ENCODE measurements at regions not wholly inside any gene's neighbourhood (a gene's known extent, or its start where the extent isn't known, plus 50 kb on each side); places are given as distances from the start of the nearest gene placed in this dataset.

DNA sequence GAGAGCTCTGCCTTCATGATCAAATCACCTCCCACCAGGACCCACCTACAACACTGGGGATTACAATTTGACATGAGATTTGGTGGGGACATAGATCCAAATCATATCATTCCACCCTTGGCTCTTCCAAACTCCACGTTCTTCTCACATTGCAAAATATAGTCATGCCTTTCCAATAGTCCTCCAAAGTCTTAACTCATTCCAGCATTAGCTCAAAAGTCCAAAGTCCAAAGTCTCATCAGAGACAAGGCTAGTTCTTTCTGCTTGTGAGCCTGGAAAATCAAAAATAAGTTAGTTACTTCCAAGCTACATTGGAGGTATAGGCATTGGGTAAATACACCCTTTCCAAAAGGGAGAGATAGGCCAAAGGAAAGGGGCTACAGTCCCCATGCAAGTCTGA lies 186.9 kb upstream of the PAPPA start:
- DNase-seq: no peak

DNA sequence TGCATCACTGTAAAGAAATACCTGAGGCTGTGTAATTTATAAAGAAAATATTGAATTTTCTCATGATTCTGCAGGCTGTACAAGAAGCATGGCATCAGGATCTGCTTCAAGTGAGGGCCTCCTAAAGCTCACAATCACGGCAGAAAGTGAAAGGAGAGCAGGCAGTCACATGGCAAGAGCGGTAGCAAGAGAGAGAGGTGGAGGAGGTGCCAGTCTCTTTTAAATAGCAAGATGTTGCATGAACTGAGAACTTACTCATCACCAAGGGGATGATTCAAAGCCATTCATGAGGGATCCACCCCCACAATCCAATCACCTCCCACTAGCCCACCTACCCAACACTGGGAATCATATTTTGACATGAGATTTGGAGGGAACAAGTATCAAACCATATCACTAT lies 184.5 kb upstream of the PAPPA start:
- DNase-seq: no peak

DNA sequence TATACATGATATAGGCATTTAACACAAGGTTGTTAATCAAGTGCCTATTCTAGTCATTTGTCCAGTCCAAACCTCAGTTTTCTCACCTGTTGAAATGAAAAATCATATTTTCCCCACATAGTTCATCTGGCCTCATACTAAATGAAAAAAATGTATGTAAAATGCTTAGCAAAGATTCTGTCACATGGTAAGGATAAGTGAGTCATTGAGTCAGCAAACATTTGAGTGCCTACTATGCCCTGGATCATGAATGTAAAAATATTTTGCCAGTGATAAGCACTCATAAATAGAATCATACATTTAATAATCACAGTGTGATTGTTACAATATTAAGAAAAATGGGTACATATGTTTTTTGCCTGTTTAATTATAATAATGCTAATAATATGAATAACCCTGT lies 181.2 kb upstream of the PAPPA start:
- no peak for DNase-seq

DNA sequence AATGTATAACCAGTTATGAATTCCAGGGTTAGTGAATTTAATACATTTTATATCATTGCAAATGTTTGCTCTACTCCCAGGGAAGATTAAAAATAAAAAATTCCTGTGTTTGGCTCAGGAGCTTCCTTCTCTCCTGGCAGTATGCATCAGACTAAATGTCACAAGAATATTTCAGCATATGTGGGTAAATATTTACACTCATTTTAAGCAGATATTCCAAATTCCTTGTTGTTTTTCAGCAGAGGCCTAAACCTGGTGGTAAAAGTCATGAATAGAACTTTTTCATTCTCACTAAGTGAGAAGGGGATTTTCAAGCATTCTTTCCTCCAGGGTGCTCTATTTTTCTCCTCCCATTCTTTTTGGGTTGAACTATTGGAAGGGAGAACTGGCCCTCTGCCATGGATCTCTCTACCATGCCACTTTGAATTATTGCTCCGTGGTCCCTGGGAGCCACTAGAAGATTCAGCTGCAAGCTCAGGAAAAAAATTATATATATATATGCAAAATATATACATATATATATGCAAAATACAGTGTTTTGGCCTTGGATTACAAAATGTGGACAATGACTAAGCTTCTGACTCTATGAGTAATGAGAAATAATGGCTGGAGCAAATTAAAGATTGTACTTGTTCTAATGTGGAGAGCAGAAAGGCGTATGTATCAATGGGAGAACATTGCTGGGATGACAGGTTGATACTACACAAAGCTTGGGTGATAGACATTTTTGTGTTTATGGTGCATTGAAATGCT lies 180.6 kb upstream of the PAPPA start:
- DNase-seq: no peak

DNA sequence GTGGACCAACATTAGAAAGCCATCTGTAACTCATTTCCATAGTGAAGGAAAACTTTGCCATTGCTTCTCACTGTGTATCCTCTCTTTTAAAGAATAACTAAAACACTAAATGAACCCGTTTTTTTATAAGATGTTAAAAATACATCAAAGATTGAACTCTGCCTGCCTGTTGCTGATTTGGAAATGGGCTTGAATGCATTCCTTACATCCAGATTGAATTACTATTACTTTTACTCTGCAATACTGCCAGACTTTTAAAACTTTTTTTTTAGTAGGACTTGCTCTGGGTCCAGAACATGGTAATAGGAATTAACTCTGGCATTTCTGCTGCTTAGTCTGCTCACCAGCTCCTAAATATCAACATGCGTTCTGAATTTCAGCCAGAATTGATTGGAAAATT lies 176.8 kb upstream of the PAPPA start:
- DNase-seq: no peak

DNA sequence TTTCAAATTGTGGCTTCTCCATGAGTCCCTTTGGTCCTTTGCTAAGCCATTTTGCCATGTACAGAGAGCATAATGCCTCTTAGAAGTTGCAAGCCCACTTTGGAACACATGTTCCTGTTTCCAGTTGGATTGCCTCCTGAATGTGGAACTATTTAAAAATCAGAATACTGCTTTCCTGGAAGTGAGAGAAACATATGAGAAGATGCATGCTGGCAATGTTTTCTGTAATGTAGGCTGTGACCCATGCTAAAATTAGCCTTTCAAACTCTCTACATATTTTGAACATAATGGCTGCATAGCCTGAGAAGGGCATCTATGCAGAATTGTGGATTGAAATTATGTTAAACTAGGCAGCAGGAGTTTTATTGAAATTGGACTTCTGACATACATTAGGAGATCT lies 175.5 kb upstream of the PAPPA start:
- no peak for DNase-seq

DNA sequence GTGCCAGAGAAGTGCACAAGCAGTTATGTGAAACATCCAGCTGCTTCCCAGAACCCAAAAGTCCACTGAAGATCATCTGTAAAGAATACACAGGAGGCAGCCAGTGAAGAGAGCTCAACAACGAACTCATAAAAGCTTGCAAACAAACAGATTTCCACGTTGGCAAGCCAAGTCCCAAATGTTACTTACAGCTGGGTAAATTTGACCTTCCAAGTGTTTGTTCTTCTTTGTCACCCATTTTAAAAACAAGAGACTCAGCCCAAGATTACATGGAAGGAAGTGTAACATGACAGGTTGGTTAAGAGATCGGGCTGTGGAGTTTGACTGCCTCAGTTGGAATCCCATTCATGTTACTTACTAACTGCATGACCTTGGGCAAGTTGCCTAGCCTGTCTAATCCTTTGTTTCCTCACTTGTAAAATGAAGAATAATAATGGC lies 174.9 kb upstream of the PAPPA start:
- no peak for DNase-seq

DNA sequence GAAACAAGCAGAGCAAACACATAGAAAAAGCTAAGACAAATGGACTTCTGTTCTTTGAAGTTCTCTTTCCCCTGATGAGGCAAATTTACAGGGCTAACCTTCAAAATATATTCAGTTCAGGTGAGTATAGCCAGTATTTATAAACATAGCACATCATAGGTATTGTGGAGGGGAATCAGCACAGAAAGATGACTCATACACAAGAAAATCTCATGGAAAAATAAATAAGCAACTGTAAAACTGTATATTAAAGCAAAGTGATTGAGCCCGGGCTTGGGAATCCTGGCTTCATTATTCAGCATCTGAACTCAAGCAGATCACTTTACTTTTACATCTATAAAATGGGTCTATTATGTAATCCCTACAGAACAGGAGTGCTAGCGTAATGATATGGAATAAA lies 173.5 kb upstream of the PAPPA start:
- DNase-seq: no peak

DNA sequence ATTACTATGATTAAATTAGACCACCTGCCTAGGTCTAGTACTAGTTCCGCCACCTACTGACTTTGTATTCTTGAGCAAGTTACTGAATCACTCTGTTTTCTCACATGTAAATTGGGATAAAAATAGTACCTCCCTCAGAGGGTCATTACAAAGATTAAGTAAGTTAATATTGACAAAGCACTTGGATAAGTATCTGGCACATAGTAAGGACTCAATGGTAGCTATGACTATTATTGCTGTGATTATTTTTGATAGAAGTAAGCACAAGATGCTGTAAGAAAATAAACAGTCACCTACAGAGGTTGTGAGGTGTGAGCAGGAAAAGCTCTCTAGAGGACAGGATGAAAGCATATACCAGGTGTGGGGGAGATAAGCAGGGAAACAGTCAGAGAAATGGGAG lies 173.1 kb upstream of the PAPPA start:
- DNase-seq: no peak

DNA sequence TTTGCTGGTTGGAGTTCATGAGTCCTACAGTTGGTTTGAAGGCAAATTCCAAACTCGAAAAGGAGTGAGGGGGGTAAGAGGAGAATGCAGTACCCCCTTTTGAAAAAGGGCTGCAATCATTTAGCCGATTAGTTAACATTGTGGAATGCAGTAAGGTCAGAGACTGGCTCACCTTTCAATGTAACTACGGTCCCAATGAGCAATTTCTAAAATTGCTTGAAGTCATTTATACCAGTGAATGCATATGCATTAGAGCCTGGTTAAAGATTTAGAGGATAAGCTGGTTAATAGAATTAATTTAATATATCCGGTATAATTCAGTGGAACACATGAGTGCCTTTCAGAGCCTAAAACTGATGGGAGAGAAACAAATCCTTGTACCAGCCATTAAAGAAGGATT lies 172.6 kb upstream of the PAPPA start:
- DNase-seq: no peak

DNA sequence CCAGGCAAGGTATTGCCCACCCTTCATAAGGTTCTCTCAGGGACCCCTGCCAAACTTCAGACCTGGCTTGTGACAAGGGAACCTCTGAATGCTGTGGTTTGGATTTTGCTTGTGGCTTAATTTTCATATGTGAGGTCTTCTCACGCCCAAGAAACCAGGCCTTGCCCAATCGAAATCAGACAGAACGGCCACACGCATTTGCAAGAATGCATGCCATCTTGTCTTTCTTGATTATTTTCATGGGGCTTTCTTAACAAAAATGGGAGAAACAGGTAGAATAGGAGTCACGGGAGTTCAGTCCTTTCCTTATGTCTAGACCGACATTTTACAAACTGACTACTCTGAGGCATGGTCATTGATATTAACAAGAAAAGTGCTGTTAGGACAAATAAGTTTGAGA lies 170.2 kb upstream of the PAPPA start:
- DNase-seq: no peak

DNA sequence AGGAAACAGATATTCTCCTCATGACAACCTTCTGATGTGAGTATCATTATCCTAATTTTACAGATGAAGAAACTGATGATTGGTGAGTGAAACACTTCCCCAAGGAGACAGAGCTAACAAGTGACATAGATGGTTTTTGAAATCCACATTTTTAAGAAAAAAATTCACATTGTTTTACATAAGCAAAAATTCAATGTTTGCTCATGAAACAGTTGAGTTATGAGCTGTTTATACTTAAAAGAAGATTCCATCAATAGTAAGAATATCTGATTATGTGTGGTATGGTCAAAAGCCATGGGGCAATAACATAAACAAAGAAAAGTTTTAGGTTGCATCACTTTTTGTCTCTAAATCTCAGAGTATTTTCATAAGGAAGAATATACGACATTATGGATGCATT lies 167.9 kb upstream of the PAPPA start:
- DNase-seq: no peak

DNA sequence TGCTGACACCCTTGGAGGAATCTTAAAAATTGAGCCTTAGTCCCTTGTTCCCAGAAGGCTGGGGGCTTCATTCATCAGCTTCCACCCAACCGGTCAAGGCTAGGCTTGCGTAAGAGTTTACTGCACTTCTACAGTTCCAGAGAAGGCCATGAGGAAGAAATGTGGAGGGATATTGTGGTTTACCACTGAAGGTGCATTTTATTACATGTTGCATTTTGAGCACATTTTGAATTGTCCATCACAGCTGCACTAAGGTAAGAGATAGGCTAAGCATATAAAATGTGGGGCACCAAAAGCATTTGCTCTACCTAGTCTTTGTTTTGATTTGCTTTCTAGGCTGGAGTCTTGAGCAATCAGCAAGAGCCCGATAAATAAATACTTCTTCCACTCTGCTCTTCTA lies 167.1 kb upstream of the PAPPA start:
- DNase-seq: no peak

DNA sequence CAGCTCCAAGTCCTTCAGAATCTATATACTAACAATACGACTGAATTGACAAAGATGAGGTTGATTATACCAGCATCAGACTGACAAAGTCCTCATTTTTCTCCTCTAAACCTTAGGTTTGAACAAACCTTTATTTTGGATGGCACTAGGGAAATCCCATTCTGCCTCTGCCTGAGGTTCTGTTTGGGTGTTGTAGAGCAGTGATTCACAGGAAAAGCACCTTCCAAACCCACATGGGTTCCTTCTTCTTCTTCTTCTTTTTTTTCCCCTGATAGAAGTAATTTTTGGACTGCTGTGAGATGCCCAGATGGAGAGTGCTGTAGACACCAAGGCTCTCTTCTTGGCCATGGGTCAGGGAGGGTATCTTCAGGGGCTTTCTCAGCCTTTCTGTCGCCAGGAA lies 164.9 kb upstream of the PAPPA start:
- DNase-seq: no peak

DNA sequence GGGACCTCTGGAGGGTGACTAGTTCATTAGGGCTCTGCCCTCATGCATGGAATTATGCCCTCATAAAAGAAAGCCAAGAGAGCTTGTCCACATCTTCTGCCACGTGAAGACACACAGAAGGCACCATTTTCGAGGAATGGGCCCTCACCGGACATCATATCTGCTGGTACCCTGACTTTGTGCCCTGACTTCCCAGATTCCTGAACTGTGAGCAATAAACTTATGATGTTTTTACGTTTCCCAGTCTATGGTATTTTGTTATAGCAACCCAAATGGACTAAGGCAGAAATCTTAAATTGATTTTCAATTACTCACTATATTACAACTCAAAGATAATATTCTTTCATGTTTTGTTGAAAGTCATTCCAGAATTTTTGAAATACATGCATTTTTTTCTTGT lies 163.8 kb upstream of the PAPPA start:
- DNase-seq: no peak

DNA sequence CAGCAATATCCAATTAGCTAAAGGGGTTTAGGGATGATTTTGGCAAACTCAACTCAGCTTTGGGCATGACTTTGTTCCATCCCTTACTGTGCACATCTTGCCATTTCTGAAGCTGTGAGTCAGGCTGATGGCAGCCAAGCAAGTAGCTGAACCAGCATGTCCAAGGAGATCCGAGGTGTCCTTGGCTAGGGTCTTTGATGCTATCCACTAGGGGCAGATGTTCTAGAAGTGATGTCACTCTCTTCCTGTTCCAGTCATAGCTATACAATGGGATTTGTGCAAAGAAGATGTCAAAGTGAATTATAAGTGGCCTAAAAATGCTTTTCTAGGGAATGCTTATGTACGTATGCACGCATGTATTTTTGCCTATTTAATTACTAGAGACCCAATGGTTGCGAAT lies 160.8 kb upstream of the PAPPA start:
- DNase-seq: no peak

DNA sequence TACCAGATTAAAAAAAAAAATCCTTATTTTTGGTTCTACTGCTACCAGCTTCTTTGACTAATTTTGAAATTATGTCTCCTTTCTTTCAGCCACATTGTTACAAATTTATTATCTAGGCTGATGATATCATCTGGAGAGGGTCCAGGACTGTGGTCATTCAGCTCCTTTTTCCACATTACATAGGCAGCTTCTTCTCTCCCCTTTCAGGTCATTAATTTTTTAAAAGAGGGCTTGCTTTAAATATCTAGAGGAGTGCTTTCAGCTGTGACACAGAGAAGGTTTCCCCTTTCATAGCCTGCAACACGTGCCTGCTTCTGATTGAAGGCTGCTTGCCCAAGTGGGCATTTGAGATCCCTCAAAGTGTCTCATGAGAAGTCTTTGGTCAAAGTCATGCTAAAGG lies 155.7 kb upstream of the PAPPA start:
- no peak for DNase-seq

DNA sequence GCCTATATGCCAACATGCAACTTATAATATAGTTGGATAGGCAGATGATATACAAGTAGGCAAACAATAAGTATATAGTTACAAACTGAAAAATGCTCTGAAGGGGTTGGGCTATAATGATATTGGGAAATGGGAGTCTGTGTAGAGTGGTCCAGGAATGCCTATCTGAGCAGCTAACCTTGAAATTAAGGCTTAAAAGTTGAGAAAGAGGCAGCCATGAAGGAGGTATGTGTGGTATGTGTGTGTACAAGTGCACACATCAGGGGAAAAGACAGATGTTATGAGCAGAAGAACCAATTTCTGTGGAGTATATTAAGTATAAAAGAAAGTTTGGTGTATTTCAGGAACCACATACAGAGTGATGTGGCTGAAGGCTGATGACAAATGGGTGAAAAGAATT lies 154.9 kb upstream of the PAPPA start:
- no peak for DNase-seq

DNA sequence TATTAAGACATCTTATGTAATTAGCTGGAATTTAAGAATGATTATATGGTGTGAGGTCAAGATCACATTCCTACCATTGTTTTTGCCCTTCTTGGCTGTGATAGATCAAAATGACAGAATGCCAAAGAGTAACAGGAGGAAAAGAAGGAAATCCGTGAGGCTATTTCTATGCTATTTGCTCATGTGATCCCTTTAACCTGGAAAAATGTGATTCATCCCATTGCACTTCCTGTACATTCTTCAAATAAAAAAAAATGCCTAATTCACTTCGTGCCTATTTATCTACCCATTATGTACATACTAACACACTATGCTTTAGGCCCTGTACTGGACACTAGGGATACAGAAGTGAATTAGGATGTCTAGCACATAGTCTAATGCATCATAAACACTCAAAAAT lies 154.1 kb upstream of the PAPPA start:
- DNase-seq: no peak

DNA sequence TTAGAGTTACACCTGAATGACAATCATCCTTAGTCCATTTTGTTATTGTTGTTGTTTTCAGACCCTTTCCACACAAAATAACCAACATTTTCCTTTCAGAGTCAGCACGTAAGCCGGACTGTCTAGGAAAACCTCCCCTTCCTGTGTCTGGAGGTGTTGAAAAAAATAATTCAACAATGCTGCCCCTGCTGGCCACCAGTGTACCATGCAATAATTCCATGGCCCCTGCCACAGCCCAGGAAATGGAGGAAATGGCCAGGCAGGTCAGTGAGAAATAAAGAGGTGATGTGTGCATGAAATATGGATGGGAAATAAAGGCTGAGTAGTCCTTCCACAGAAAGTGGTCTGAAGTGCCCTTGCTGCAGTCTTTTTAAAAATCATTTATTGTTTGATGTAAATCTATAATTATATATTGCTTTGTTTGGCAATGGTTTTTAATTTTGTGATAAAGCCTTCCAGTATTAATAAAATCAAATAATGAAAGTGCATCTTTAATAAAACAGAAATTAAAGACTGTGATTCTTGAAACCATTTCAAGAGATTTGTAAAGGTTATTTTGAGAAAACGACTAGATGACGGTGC lies 152.8 kb upstream of the PAPPA start:
- no peak for DNase-seq

DNA sequence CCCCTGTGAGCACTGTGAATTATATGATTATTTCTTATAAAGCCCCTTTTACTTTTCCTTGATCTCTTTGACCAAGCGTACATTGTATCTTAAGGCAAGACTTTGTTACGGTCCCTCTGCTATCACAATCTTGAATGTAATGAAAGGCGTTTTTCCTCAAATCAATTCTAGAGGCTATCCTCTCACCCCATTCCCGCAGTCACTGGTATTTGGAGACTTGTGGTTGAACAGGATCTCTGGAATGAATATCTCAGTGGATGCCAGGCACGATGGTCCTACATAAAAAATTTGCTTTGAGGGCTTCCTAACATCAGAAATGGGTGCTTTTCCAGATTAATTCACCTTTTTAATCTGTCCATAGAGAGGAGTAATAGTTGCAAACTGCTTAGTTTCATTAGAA lies 151.4 kb upstream of the PAPPA start:
- DNase-seq: no peak

DNA sequence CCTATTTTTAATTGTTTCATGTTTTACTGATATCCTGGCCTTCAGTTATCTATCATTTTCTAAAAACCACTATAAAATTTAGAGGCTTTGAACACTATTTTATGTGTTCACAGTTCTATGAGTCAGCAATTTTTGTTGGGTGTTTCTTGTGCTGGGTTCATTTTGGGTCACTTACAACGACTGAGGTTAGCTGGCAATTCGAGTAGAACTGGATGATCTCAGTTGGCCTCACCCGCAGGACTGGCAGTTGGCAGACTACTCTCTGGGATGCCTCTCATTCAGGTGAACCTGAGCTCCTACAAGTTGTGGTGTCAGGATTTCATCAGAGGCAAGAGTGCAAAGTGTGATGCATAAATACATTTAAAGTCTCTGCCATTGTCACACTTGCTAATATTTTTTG lies 151.0 kb upstream of the PAPPA start:
- DNase-seq: no peak

DNA sequence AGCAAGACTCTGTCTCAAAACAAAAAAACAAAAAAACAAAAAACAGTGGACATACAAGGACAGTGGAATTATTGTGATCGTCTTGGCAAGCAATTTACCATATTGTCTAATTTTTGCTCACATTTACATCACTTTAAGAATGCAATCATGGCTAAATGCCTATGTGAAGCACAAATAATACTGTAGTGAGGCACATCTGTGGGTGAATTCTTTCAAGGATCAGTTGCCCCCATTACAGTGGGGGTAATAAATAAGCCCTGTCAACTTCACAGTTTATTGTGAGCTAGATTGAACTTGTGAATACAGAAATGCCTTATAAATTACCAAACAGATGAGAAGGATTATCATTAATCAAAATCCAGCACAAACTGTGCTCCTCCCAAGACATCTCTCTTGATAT lies 150.2 kb upstream of the PAPPA start:
- no peak for DNase-seq

DNA sequence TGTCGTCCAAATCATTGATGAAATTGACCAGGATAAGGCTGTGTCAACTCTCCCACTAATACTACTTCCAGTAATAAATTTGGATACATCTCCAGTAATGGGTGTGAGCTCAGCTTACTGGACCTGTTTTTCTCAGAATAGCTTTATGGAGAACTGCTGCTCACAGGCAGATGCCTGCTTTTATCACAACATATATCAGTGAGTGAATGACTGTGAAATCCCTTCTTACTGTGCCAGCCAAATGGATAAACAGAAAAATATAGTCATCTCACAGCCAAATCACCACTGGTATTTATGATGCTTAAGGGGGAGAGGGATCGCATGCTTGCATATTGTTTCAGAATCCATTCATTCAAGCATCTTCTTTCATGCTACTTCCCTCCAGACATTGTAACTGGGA lies 148.4 kb upstream of the PAPPA start:
- no peak for DNase-seq

DNA sequence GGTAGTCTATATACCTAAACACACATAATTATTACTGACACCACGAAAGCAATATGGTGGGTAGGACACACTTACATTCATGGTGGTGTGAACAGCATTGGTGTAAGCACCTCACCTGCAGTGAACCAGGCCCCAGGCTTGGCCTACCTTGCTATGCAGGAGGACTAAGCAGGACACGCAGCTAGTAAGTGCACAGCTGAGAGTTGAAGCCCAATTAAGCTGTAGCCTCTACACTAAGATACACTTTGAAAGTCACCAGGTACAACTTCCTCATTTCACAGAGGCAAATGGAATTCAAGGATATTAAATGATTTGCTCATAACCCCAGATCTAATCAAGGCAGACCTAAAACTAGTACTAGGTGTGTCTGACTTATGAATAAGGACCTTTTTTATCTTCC lies 145.8 kb upstream of the PAPPA start:
- DNase-seq: no peak
